ENCODE measurements at regions not wholly inside any gene's neighbourhood (a gene's known extent, or its start where the extent isn't known, plus 50 kb on each side); places are given as distances from the start of the nearest gene placed in this dataset.
"Not testable (repeated sequence)": the region's sequence is repeated elsewhere in the genome, so short reads cannot be mapped to it uniquely, and the experiment has no call there.

DNA sequence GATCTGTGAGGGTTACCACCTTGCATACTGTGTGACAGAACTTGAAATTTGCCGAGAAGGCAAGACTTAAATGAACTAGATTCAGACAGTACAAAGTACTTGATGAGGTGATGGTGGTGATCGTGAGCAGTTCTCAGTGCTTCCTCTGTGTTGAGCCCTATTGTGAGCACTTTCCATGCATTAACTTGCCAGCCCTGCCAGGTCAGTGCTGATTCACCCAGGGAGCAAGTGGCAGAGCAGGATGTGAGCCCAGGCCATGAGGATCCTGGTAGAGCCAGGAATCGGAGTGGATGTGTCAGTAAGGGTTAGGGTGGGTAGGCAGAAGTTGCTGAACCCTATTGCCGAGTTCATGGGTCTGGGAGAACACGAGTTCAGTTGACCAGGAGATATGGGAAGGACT is 4545.7 kb upstream of the TPTE start:
- not testable (repeated sequence) for H3K9me3 ChIP-seq (ENCODE audit: control insufficient read depth, insufficient read depth, low read depth, low read length); H3K36me3 ChIP-seq (ENCODE audit: control insufficient read depth, insufficient read depth, low read length); H3K9ac ChIP-seq (ENCODE audit: insufficient read depth, low read length); H3K27ac ChIP-seq (ENCODE audit: insufficient read depth, low read length); DNase-seq (ENCODE audit: low read depth in 2 of 2); H2AFZ ChIP-seq (ENCODE audit: low read length); H3K4me3 ChIP-seq (replicated peaks in 1 of 4; ENCODE audit: control extremely low read depth in 1 of 4, insufficient read depth in 1 of 4, low read depth in 3 of 4, low read length in 4 of 4); H3K79me2 ChIP-seq (ENCODE audit: control insufficient read depth, insufficient read depth, low read length); H3K4me2 ChIP-seq (ENCODE audit: extremely low read depth, insufficient read depth, low read length); H3K27me3 ChIP-seq (ENCODE audit: control insufficient read depth, insufficient read depth, low read length); H3K4me1 ChIP-seq (ENCODE audit: control insufficient read depth, extremely low read depth, insufficient read depth, low read length); H4K20me1 ChIP-seq (ENCODE audit: control insufficient read depth, extremely low read depth, insufficient read depth, low read length)

DNA sequence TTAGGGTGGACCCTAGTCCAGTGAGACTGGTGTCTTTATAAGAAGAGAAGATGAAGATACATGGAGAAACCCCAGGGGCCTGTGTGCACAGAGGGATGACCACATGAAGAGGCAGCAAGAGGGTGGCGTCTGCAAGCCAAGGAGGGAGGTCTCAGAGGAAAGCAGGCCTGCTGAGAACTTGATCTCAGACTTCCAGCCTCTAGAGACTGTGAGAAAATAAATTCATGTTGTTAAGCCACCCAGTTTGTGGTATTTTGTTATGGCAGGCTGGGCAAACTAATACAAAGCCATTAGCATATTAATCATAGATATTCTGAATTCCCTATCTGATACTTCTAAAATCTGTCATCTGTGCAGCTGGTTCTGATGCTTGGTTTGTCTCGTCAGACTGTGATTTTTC is 4523.8 kb upstream of the TPTE start:
- not testable (repeated sequence) for DNase-seq (ENCODE audit: low read depth in 2 of 2)

GRCh38 chr21:6015422-6016057 is 4505.8 kb upstream of the TPTE start:
- H3K9ac ChIP-seq (ENCODE audit: insufficient read depth, low read length); H3K4me1 ChIP-seq (ENCODE audit: control insufficient read depth, extremely low read depth, insufficient read depth, low read length); DNase-seq (ENCODE audit: low read depth in 2 of 2): not testable (repeated sequence)

More for the DNA sequence above, 4523.8 kb upstream of the TPTE start:
- not testable (repeated sequence) for H3K9me3 ChIP-seq (ENCODE audit: control insufficient read depth, insufficient read depth, low read depth, low read length); H2AFZ ChIP-seq (ENCODE audit: low read length); H3K4me1 ChIP-seq (ENCODE audit: control insufficient read depth, extremely low read depth, insufficient read depth, low read length); H3K27me3 ChIP-seq (ENCODE audit: control insufficient read depth, insufficient read depth, low read length); H3K4me2 ChIP-seq (ENCODE audit: extremely low read depth, insufficient read depth, low read length); H3K36me3 ChIP-seq (ENCODE audit: control insufficient read depth, insufficient read depth, low read length); H3K4me3 ChIP-seq (replicated peaks in 1 of 4; ENCODE audit: control extremely low read depth in 1 of 4, insufficient read depth in 1 of 4, low read depth in 3 of 4, low read length in 4 of 4); H3K9ac ChIP-seq (ENCODE audit: insufficient read depth, low read length); H3K79me2 ChIP-seq (ENCODE audit: control insufficient read depth, insufficient read depth, low read length); H4K20me1 ChIP-seq (ENCODE audit: control insufficient read depth, extremely low read depth, insufficient read depth, low read length); H3K27ac ChIP-seq (ENCODE audit: insufficient read depth, low read length)

DNA sequence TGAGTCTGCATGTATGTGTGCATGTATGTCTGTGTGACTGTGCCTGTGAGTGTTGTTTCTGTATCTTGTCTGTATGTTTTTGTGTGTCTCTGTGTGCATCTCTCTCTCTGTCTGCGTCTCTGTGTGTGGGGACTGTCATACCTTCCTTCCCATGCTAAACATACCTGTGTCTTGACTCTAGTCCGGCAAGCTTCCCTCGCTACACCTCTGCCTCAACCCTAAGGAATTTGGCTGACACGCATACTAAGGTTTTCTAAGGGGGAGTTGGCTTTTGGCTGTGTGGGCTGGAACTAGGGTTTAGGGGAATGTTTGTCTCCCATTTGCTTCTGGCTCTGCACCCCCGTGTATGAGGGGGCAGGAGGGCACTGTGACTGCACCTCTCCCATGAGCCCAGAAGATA is 4500.9 kb upstream of the TPTE start:
- H3K79me2 ChIP-seq (ENCODE audit: control insufficient read depth, insufficient read depth, low read length); H3K4me1 ChIP-seq (ENCODE audit: control insufficient read depth, extremely low read depth, insufficient read depth, low read length); H3K4me2 ChIP-seq (ENCODE audit: extremely low read depth, insufficient read depth, low read length); H2AFZ ChIP-seq (ENCODE audit: low read length); H3K27ac ChIP-seq (ENCODE audit: insufficient read depth, low read length); H3K27me3 ChIP-seq (ENCODE audit: control insufficient read depth, insufficient read depth, low read length); H4K20me1 ChIP-seq (ENCODE audit: control insufficient read depth, extremely low read depth, insufficient read depth, low read length); H3K36me3 ChIP-seq (ENCODE audit: control insufficient read depth, insufficient read depth, low read length); H3K4me3 ChIP-seq (replicated peaks in 1 of 4; ENCODE audit: control extremely low read depth in 1 of 4, insufficient read depth in 1 of 4, low read depth in 3 of 4, low read length in 4 of 4); H3K9ac ChIP-seq (ENCODE audit: insufficient read depth, low read length); H3K9me3 ChIP-seq (ENCODE audit: control insufficient read depth, insufficient read depth, low read depth, low read length); DNase-seq (ENCODE audit: low read depth in 2 of 2): not testable (repeated sequence)

More at GRCh38 chr21:6015422-6016057, 4505.8 kb upstream of the TPTE start:
- H3K27me3 ChIP-seq (ENCODE audit: control insufficient read depth, insufficient read depth, low read length); H2AFZ ChIP-seq (ENCODE audit: low read length); H3K4me2 ChIP-seq (ENCODE audit: extremely low read depth, insufficient read depth, low read length); H3K27ac ChIP-seq (ENCODE audit: insufficient read depth, low read length); H3K36me3 ChIP-seq (ENCODE audit: control insufficient read depth, insufficient read depth, low read length); H3K79me2 ChIP-seq (ENCODE audit: control insufficient read depth, insufficient read depth, low read length); H3K4me3 ChIP-seq (replicated peaks in 1 of 4; ENCODE audit: control extremely low read depth in 1 of 4, insufficient read depth in 1 of 4, low read depth in 3 of 4, low read length in 4 of 4); H4K20me1 ChIP-seq (ENCODE audit: control insufficient read depth, extremely low read depth, insufficient read depth, low read length); H3K9me3 ChIP-seq (ENCODE audit: control insufficient read depth, insufficient read depth, low read depth, low read length): not testable (repeated sequence)

DNA sequence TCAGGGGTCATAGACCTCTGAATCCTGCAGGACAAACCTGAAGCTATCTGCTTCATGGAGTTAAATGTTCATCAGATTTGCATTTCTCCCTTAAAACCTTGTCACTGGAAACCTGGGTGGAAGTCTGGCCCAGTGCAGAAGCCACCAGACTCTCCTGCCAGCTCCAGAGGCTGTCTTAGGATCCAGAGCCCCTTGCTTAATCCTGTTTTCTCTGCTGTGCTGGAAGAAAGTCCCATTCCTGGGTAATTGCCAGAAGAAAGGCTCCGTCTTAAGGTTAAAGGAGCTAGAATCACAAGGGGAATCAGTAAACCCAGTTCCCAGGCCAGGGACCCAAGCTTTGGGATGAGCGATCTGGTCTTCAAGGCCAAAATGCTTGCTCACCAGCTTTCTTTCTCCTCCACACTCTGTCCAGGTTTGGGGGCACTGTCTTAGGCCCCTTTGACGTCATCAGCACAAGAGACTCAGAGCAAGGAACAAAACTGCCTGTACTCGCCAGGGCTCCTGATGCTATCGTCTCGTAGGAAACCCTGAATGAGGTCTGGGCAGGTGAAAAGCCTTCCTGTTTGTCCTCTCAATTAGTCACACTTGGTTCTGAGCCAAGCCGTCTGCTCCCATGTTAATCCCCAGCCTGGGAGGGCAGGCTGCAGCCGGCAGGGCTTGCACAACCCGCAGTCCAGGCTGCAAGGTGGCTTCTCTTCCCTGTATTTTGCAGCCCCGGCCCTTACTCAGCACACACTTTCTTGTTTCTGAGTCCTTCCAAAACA is 4500.2 kb upstream of the TPTE start:
- not testable (repeated sequence) for H3K4me3 ChIP-seq (replicated peaks in 1 of 4; ENCODE audit: control extremely low read depth in 1 of 4, insufficient read depth in 1 of 4, low read depth in 3 of 4, low read length in 4 of 4); H3K9me3 ChIP-seq (ENCODE audit: control insufficient read depth, insufficient read depth, low read depth, low read length); H3K79me2 ChIP-seq (ENCODE audit: control insufficient read depth, insufficient read depth, low read length); H3K27me3 ChIP-seq (ENCODE audit: control insufficient read depth, insufficient read depth, low read length); DNase-seq (ENCODE audit: low read depth in 2 of 2); H3K4me1 ChIP-seq (ENCODE audit: control insufficient read depth, extremely low read depth, insufficient read depth, low read length); H3K27ac ChIP-seq (ENCODE audit: insufficient read depth, low read length); H4K20me1 ChIP-seq (ENCODE audit: control insufficient read depth, extremely low read depth, insufficient read depth, low read length); H3K36me3 ChIP-seq (ENCODE audit: control insufficient read depth, insufficient read depth, low read length); H3K9ac ChIP-seq (ENCODE audit: insufficient read depth, low read length); H3K4me2 ChIP-seq (ENCODE audit: extremely low read depth, insufficient read depth, low read length); H2AFZ ChIP-seq (ENCODE audit: low read length)

DNA sequence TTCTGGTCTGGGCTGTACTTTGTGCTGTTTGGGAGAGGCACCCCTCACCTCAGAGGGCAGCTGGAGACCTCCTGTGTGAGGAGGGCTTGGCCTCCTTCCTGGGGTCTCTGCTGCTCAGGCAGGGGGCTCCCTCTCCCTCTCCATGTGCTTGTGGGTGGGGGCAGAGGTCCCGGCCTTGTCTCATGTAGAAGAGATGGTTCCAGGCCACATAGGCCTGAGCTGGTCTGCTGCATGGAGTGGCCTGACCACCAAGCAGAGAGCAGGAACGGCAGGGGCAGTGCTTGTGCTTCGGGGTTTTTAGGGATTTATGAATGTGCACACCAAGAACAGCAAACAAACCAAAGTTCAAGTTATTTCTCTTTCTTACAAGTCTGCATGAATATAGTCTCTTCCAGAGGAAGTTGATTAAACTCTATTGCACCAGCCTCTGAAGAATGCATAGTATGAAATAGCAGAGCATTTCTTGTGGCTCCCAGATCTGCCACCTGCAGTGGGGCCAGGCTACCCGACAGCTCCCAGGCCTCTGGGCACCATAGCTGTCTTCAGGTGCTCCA is 4499.6 kb upstream of the TPTE start:
- H4K20me1 ChIP-seq (ENCODE audit: control insufficient read depth, extremely low read depth, insufficient read depth, low read length); H3K4me3 ChIP-seq (replicated peaks in 1 of 4; ENCODE audit: control extremely low read depth in 1 of 4, insufficient read depth in 1 of 4, low read depth in 3 of 4, low read length in 4 of 4); H3K4me1 ChIP-seq (ENCODE audit: control insufficient read depth, extremely low read depth, insufficient read depth, low read length); H3K9ac ChIP-seq (ENCODE audit: insufficient read depth, low read length); H3K36me3 ChIP-seq (ENCODE audit: control insufficient read depth, insufficient read depth, low read length); H2AFZ ChIP-seq (ENCODE audit: low read length); H3K4me2 ChIP-seq (ENCODE audit: extremely low read depth, insufficient read depth, low read length); H3K27me3 ChIP-seq (ENCODE audit: control insufficient read depth, insufficient read depth, low read length); H3K79me2 ChIP-seq (ENCODE audit: control insufficient read depth, insufficient read depth, low read length); H3K27ac ChIP-seq (ENCODE audit: insufficient read depth, low read length); DNase-seq (ENCODE audit: low read depth in 2 of 2); H3K9me3 ChIP-seq (ENCODE audit: control insufficient read depth, insufficient read depth, low read depth, low read length): not testable (repeated sequence)
